ENCODE measurements at regions not wholly inside any gene's neighbourhood (a gene's known extent, or its start where the extent isn't known, plus 50 kb on each side); places are given as distances from the start of the nearest gene placed in this dataset.

DNA sequence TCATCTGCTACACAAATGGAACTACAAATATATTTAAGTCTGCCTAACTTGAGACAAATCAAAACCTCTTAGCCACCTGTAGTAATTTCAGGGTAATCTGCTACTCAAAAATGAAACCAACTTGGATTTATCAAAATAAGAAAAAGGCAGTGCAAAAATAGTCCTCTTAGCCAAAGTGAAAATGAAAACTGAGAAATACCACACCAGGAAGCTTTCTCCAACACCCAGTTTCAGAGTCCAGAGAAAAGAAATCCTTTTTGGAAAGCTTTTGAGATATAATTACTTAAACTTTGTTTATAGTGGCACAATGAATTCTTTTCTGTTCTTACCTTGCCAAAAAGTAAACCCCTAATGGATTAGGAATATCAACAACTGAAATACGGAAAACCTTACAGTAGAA, 990.4 kb downstream of the EFNA5 start:
- TF ChIP-seq, protein P1, sequence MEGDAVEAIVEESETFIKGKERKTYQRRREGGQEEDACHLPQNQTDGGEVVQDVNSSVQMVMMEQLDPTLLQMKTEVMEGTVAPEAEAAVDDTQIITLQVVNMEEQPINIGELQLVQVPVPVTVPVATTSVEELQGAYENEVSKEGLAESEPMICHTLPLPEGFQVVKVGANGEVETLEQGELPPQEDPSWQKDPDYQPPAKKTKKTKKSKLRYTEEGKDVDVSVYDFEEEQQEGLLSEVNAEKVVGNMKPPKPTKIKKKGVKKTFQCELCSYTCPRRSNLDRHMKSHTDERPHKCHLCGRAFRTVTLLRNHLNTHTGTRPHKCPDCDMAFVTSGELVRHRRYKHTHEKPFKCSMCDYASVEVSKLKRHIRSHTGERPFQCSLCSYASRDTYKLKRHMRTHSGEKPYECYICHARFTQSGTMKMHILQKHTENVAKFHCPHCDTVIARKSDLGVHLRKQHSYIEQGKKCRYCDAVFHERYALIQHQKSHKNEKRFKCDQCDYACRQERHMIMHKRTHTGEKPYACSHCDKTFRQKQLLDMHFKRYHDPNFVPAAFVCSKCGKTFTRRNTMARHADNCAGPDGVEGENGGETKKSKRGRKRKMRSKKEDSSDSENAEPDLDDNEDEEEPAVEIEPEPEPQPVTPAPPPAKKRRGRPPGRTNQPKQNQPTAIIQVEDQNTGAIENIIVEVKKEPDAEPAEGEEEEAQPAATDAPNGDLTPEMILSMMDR (conservative IDR thresholded peaks at IDR 0.05): no peak
- TF ChIP-seq ZFX (IDR thresholded peaks at IDR 0.05): no peak
